GM23338 (cell line): ENCODE measurements at regions not wholly inside any gene's neighbourhood (a gene's known extent, or its start where the extent isn't known, plus 50 kb on each side); places are given as distances from the start of the nearest gene placed in this dataset.

Source experiments
- ATAC-seq: fragments of 200-7000 bp; cut with Tn5 transposase; 3 replicates; pipeline ENCODE4 v1.9.1; 2020
- DNase-seq: peaks from one replicate; pipeline ENCODE4 v3.0.0-alpha.2; 2015; ENCODE audit warnings: low spot score
- H2AFZ ChIP-seq: fragments of 200-600 bp; sonication (generic); 2 replicates; pipeline ENCODE4 v1.8.0; 2016; ENCODE audit warnings: antibody characterized with exemption, mild to moderate bottlenecking, moderate library complexity
- H3F3A ChIP-seq: fragments of 200-600 bp; sonication (generic); replicated peaks from 2 replicates; pipeline ENCODE4 v1.8.0; 2017; ENCODE audit warnings: antibody characterized with exemption, mixed run types, low read depth
- H3K27ac ChIP-seq: fragments of 200-600 bp; sonication (generic); 2 replicates; pipeline ENCODE4 v1.6.1; 2016; ENCODE audit warnings: low read depth
- H3K27me3 ChIP-seq: fragments of 200-600 bp; sonication (generic); 2 replicates; pipeline ENCODE4 v1.8.0; 2016; ENCODE audit warnings: mild to moderate bottlenecking, mixed run types, moderate library complexity; ENCODE audit not compliant: insufficient read depth
- H3K36me3 ChIP-seq: fragments of 200-600 bp; sonication (generic); 2 replicates; pipeline ENCODE4 v1.8.0; 2016; ENCODE audit warnings: mild to moderate bottlenecking; ENCODE audit not compliant: insufficient read depth
- H3K4me1 ChIP-seq: fragments of 200-600 bp; sonication (generic); 2 replicates; pipeline ENCODE4 v1.8.0; 2016; ENCODE audit warnings: mild to moderate bottlenecking, moderate library complexity; ENCODE audit not compliant: insufficient read depth
- H3K4me2 ChIP-seq: fragments of 200-600 bp; sonication (generic); 2 replicates; pipeline ENCODE4 v1.7.1; 2017; ENCODE audit warnings: mixed run types
- H3K4me3 ChIP-seq: fragments of 200-600 bp; sonication (generic); 2 replicates; pipeline ENCODE4 v1.6.1; 2016; ENCODE audit warnings: mixed run types
- H3K79me2 ChIP-seq: fragments of 200-600 bp; sonication (generic); replicated peaks from 2 replicates; pipeline ENCODE4 v1.8.0; 2017; ENCODE audit warnings: mild to moderate bottlenecking; ENCODE audit not compliant: insufficient read depth
- H3K9me2 ChIP-seq: fragments of 200-600 bp; sonication (generic); 2 replicates; pipeline ENCODE4 v1.8.0; 2017; ENCODE audit not compliant: insufficient read depth
- H4K20me1 ChIP-seq: fragments of 200-600 bp; sonication (generic); replicated peaks from 2 replicates; pipeline ENCODE4 v1.8.0; 2017; ENCODE audit warnings: mild to moderate bottlenecking; ENCODE audit not compliant: insufficient read depth
- H3K27ac Mint-ChIP-seq: 2 replicates; pipeline ENCODE4 v1.8.0; 2020; ENCODE audit warnings: inconsistent platforms, mild to moderate bottlenecking, moderate library complexity, mixed read lengths
- H3K27me3 Mint-ChIP-seq: 3 replicates; pipeline ENCODE4 v1.8.0; 2022; ENCODE audit warnings: low read depth, mild to moderate bottlenecking, moderate library complexity, mixed read lengths, inconsistent platforms; ENCODE audit not compliant: insufficient read depth, poor library complexity
- H3K36me3 Mint-ChIP-seq: 3 replicates; pipeline ENCODE4 v1.8.0; 2021; ENCODE audit warnings: low read depth, mild to moderate bottlenecking, inconsistent platforms, moderate library complexity, mixed read lengths
- H3K4me1 Mint-ChIP-seq: 3 replicates; pipeline ENCODE4 v1.8.0; 2020; ENCODE audit warnings: mild to moderate bottlenecking, inconsistent platforms, mixed read lengths
- H3K4me3 Mint-ChIP-seq: 3 replicates; pipeline ENCODE4 v1.8.0; 2021; ENCODE audit warnings: moderate library complexity, mild to moderate bottlenecking, inconsistent platforms, mixed read lengths
- H3K9me3 Mint-ChIP-seq: 3 replicates; pipeline ENCODE4 v1.8.0; 2020; ENCODE audit warnings: moderate library complexity, mild to moderate bottlenecking, inconsistent platforms, mixed read lengths
- CREB1 ChIP-seq: fragments of 250-450 bp; sonication (Bioruptor Pico); IDR thresholded peaks from 2 replicates; pipeline ENCODE4 v1.5.0; 2020; ENCODE audit warnings: low read depth, mild to moderate bottlenecking, moderate library complexity
- EZH2 ChIP-seq: fragments of 200-600 bp; sonication (generic); IDR thresholded peaks from one replicate; pipeline ENCODE4 v1.8.0; 2017; ENCODE audit warnings: antibody characterized with exemption, mild to moderate bottlenecking, low read depth; ENCODE audit not compliant: unreplicated experiment
- EZH2phosphoT487 ChIP-seq: fragments of 200-600 bp; sonication (generic); IDR thresholded peaks from one replicate; pipeline ENCODE4 v1.8.1; 2018; ENCODE audit warnings: antibody characterized with exemption; ENCODE audit not compliant: unreplicated experiment
- JUNB ChIP-seq: IDR thresholded peaks from one replicate; pipeline ENCODE4 v1.6.1; 2016; ENCODE audit warnings: antibody characterized with exemption; ENCODE audit not compliant: unreplicated experiment
- NANOG ChIP-seq: IDR thresholded peaks from 2 replicates; pipeline ENCODE4 v1.6.1; 2016; ENCODE audit warnings: antibody characterized with exemption, borderline replicate concordance
- POLR2AphosphoS5 ChIP-seq: IDR thresholded peaks from 2 replicates; pipeline ENCODE4 v1.6.1; 2016; ENCODE audit warnings: antibody characterized with exemption, low read depth
- STAT1 ChIP-seq: IDR thresholded peaks from one replicate; pipeline ENCODE4 v1.6.1; 2016; ENCODE audit warnings: antibody characterized with exemption; ENCODE audit not compliant: unreplicated experiment
- ZNF114 ChIP-seq: fragments of 250-450 bp; sonication (Bioruptor Pico); IDR thresholded peaks from 2 replicates; pipeline ENCODE4 v1.5.0; 2020; ENCODE audit warnings: mild to moderate bottlenecking, moderate library complexity
- ZNF331 ChIP-seq: fragments of 250-450 bp; sonication (Bioruptor Pico); IDR thresholded peaks from 2 replicates; pipeline ENCODE4 v1.5.0; 2020; ENCODE audit warnings: low read depth, mild to moderate bottlenecking, moderate library complexity
- TF ChIP-seq, protein P1 (sequence below): IDR thresholded peaks from 2 replicates; pipeline ENCODE4 v1.6.1; 2016; ENCODE audit warnings: antibody characterized with exemption
- TF ChIP-seq, protein P2 (sequence below): IDR thresholded peaks from one replicate; pipeline ENCODE4 v1.6.1; 2018; ENCODE audit warnings: antibody characterized with exemption; ENCODE audit not compliant: unreplicated experiment
- TF ChIP-seq, protein P3 (sequence below), 2 experiments: fragments of 200-600 bp in 1 of 2; sonication (generic) in 1 of 2; conservative IDR thresholded peaks; 2 replicates each; pipeline versions ENCODE4 v1.5.1 to v1.6.1; 2016 to 2017; ENCODE audit warnings: antibody characterized with exemption in 2 of 2, low read depth in 2 of 2, mild to moderate bottlenecking in 2 of 2, moderate library complexity in 1 of 2

DNA sequence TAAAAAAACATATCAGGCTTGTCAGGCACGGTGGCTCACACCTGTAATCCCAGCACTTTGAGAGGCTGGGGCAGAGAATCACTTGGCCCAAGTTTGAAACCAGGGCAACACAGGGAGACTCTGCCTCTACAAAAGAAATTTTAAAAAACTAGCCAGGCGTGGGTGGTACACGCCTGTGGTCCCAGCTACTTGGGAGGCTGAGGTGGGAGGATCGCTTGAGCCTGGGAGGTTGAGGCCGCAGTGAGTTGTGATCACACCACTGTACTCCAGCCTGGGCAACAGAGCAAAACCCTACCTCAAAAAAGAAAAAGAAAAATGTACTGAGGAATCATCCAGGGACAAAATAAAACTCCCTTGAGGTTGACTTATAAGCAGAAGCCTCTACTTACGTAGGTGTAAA is 149.9 kb upstream of the KLF14 start (continued):
- no peak for TF ChIP-seq CREB1 (CRISPR knock-in tag)

DNA sequence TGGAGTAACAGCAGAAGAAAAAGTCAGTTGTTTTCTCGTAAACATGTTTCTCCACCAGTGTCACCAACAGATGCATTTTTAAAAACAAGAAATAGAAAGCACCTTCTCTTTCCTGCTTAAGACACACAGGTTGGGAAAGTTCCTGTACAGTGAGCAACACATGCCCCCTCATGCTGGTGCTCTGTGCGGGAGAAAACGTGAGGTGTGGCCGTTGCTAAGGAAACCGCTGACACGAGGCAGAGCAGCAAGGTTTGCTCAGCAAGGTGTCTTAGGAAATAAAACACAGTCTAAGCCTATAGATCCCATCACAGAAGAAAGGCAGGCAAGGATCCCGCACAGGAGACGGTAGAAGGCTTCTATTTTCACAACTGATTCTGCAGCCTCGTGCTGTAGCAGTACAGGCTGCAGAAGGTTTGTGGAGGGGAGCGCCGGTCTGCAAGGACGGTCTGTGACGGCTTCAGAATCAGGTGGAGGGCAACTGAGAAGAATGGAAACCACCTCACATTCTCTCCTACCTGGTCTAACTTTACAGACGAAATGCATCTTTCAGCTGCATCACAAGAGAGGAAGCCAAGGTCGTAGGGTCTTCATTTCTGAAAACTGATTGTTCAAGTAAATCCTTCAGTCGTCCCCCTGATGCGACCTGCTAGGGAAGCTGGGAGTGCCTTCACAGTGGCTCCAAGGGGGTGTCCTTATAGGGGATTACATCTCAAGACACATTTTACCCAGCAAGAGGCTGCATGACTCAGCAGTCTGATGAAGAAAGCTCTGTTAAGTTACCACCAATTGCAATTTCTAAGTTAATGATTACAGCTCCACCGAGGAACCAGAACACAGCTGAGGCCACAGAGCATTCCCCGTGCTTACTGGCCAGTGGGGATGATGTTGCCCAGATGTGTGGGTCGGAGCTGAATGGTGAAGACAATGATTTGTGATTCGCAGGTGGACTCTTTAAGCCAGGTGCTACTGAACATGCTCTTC is 150.7 kb upstream of the KLF14 start:
- H3K4me2 ChIP-seq = no peak overlapping the region
- H3K27ac ChIP-seq = no peak overlapping the region
- no peaks in the 10 kb centered on the region for H3K36me3 ChIP-seq
- Mint-ChIP-seq H3K27me3 (peaks cover 3% of the 10 kb centered on the region), H3K36me3 (peaks cover 3% of the 10 kb centered on the region; the same call in 1 of the 3 replicates), H3K4me3 (no peak overlapping the region), H3K9me3 (no peaks in the 10 kb centered on the region), H3K27ac (peak overlapping the region; percentile 60), H3K4me1 (peaks cover 24% of the 10 kb centered on the region)
- H3F3A ChIP-seq = no peaks in the 10 kb centered on the region
- no peaks in the 10 kb centered on the region for H3K27me3 ChIP-seq
- no peak overlapping the region for H3K4me3 ChIP-seq
- no peaks in the 10 kb centered on the region for H4K20me1 ChIP-seq
- H2AFZ ChIP-seq = no peak overlapping the region
- no peaks in the 10 kb centered on the region for H3K9me2 ChIP-seq
- no peaks in the 10 kb centered on the region; the same call in 1 of the 2 replicates for H3K4me1 ChIP-seq
- DNase-seq (no peak), ATAC-seq (peak; percentile 43)
- H3K79me2 ChIP-seq = no peaks in the 10 kb centered on the region; the same call in 1 of the 2 replicates
- TF ChIP-seq NANOG = no peak
- TF ChIP-seq POLR2AphosphoS5 = no peak
- TF ChIP-seq, protein P1, sequence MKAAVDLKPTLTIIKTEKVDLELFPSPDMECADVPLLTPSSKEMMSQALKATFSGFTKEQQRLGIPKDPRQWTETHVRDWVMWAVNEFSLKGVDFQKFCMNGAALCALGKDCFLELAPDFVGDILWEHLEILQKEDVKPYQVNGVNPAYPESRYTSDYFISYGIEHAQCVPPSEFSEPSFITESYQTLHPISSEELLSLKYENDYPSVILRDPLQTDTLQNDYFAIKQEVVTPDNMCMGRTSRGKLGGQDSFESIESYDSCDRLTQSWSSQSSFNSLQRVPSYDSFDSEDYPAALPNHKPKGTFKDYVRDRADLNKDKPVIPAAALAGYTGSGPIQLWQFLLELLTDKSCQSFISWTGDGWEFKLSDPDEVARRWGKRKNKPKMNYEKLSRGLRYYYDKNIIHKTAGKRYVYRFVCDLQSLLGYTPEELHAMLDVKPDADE = no peak
- no peak for TF ChIP-seq ZNF331 (CRISPR knock-in tag)
- no peak for TF ChIP-seq JUNB
- TF ChIP-seq, protein P2, sequence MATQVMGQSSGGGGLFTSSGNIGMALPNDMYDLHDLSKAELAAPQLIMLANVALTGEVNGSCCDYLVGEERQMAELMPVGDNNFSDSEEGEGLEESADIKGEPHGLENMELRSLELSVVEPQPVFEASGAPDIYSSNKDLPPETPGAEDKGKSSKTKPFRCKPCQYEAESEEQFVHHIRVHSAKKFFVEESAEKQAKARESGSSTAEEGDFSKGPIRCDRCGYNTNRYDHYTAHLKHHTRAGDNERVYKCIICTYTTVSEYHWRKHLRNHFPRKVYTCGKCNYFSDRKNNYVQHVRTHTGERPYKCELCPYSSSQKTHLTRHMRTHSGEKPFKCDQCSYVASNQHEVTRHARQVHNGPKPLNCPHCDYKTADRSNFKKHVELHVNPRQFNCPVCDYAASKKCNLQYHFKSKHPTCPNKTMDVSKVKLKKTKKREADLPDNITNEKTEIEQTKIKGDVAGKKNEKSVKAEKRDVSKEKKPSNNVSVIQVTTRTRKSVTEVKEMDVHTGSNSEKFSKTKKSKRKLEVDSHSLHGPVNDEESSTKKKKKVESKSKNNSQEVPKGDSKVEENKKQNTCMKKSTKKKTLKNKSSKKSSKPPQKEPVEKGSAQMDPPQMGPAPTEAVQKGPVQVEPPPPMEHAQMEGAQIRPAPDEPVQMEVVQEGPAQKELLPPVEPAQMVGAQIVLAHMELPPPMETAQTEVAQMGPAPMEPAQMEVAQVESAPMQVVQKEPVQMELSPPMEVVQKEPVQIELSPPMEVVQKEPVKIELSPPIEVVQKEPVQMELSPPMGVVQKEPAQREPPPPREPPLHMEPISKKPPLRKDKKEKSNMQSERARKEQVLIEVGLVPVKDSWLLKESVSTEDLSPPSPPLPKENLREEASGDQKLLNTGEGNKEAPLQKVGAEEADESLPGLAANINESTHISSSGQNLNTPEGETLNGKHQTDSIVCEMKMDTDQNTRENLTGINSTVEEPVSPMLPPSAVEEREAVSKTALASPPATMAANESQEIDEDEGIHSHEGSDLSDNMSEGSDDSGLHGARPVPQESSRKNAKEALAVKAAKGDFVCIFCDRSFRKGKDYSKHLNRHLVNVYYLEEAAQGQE = no peak
- no peak for TF ChIP-seq EZH2phosphoT487
- TF ChIP-seq, protein P3, sequence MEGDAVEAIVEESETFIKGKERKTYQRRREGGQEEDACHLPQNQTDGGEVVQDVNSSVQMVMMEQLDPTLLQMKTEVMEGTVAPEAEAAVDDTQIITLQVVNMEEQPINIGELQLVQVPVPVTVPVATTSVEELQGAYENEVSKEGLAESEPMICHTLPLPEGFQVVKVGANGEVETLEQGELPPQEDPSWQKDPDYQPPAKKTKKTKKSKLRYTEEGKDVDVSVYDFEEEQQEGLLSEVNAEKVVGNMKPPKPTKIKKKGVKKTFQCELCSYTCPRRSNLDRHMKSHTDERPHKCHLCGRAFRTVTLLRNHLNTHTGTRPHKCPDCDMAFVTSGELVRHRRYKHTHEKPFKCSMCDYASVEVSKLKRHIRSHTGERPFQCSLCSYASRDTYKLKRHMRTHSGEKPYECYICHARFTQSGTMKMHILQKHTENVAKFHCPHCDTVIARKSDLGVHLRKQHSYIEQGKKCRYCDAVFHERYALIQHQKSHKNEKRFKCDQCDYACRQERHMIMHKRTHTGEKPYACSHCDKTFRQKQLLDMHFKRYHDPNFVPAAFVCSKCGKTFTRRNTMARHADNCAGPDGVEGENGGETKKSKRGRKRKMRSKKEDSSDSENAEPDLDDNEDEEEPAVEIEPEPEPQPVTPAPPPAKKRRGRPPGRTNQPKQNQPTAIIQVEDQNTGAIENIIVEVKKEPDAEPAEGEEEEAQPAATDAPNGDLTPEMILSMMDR (conservative IDR thresholded peaks at IDR 0.05; ENCODE audit: low read depth in 2 of 2) = no peak
- no peak for TF ChIP-seq CREB1 (CRISPR knock-in tag)
- TF ChIP-seq EZH2 = no peak
- TF ChIP-seq ZNF114 (CRISPR knock-in tag) = no peak
- no peak for TF ChIP-seq STAT1
